ENCODE measurements at regions not wholly inside any gene's neighbourhood (a gene's known extent, or its start where the extent isn't known, plus 50 kb on each side); places are given as distances from the start of the nearest gene placed in this dataset.
"Not testable (repeated sequence)": the region's sequence is repeated elsewhere in the genome, so short reads cannot be mapped to it uniquely, and the experiment has no call there.

DNA sequence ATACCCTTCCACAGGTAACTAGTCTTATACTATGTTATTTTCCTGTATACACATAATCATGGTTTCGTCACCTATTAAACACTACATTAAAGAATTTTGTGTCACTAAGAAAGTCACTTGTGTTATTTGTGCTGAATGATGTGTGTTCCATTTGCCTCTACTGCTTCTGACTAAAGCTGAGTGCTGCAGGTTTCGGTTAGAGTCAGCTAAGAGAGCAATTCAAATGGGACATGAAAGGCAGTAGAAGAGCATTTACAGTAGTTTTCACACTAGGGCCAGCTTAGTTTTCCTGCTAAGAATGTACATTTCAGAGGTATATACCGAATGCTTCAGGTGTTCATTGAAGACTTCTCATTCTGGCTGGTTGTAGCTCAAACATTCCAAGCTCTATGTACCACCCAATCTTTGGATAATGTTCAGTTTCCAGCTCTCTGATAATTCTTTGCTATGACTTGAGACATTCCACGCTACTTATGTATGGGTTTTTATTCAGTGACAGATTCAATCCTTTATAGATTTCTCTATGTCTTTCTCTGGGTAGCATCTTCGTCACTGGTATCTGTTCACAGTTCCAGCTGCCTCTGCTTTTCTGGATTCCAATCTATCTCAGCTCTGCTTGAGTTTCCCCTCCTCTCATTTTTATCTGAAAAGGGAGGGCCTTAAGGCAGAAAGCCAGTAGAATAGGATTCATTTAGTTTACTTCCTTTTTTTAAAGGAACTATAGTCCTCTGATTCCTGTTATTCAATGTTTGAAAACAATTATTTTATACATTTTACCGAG lies 164.4 kb downstream of the CXXC4 start:
- Histone ChIP-seq H3K36me3 (replicated peaks; ENCODE audit: insufficient read depth, low read depth) (no peaks in the 10 kb centered on the region), H3K9me2 (replicated peaks; ENCODE audit: insufficient read depth) (no peaks in the 10 kb centered on the region), H3K9me3 (ENCODE audit: low read depth) (no peaks in the 10 kb centered on the region), H3K4me3 (no peak overlapping the region), H3K27ac (no peak overlapping the region), H3K79me2 (no peaks in the 10 kb centered on the region), H4K20me1 (ENCODE audit: insufficient read depth, poor library complexity, severe bottlenecking) (no peaks in the 10 kb centered on the region), H3K27me3 (no peaks in the 10 kb centered on the region), H3K4me1 (ENCODE audit: insufficient read depth) (no peaks in the 10 kb centered on the region), H3K4me2 (no peak overlapping the region), H2AFZ (no peak overlapping the region)
- TF ChIP-seq EZH2 (IDR thresholded peaks at IDR 0.05; ENCODE audit: borderline replicate concordance), result no peak
- no peak for TF ChIP-seq EZH2phosphoT487 (IDR thresholded peaks at IDR 0.05; ENCODE audit: low read depth, severe bottlenecking, unreplicated experiment)
- TF ChIP-seq, protein P1, sequence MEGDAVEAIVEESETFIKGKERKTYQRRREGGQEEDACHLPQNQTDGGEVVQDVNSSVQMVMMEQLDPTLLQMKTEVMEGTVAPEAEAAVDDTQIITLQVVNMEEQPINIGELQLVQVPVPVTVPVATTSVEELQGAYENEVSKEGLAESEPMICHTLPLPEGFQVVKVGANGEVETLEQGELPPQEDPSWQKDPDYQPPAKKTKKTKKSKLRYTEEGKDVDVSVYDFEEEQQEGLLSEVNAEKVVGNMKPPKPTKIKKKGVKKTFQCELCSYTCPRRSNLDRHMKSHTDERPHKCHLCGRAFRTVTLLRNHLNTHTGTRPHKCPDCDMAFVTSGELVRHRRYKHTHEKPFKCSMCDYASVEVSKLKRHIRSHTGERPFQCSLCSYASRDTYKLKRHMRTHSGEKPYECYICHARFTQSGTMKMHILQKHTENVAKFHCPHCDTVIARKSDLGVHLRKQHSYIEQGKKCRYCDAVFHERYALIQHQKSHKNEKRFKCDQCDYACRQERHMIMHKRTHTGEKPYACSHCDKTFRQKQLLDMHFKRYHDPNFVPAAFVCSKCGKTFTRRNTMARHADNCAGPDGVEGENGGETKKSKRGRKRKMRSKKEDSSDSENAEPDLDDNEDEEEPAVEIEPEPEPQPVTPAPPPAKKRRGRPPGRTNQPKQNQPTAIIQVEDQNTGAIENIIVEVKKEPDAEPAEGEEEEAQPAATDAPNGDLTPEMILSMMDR (IDR thresholded peaks at IDR 0.05; ENCODE audit: poor library complexity), result no peak
- WGBS (ENCODE audit: low lambda C conversion rate, missing lambda C conversion rate), result 83% methylated on average over 6 of the region's 6 CpGs
- DNase-seq (ENCODE audit: low spot score), result no peak

DNA sequence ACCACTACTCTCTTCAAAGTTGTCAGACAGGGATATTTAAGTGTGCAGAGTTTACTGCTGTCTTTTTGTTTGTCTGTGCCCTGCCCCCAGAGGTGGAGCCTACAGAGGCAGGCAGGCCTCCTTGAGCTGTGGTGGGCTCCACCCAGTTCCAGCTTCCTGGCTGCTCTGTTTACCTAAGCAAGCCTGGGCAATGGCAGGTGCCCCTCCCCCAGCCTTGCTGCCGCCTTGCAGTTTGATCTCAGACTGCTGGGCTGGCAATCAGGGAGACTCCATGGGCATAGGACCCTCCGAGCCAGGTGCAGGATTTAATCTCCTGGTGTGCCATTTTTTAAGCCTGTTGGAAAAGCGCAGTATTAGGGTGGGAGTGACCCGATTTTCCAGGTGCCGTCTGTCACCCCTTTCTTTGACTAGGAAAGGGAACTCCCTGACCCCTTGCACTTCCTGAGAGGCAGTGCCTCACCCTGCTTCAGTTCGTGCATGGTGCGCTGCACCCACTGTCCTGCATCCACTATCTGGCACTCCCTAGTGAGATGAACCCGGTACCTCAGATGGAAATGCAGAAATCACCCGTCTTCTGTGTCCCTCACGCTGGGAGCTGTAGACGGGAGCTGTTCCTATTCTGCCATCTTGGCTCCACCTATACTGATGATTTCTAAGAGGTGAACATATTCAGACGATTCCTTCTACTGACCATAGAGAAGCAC lies 167.6 kb downstream of the CXXC4 start:
- not testable (repeated sequence) for DNase-seq (ENCODE audit: low spot score); H3K9me2 ChIP-seq (replicated peaks; ENCODE audit: insufficient read depth); H3K27me3 ChIP-seq; H4K20me1 ChIP-seq (ENCODE audit: insufficient read depth, poor library complexity, severe bottlenecking); H2AFZ ChIP-seq; H3K79me2 ChIP-seq; H3K9me3 ChIP-seq (ENCODE audit: low read depth); H3K4me3 ChIP-seq; H3K4me1 ChIP-seq (ENCODE audit: insufficient read depth); H3K36me3 ChIP-seq (replicated peaks; ENCODE audit: insufficient read depth, low read depth); H3K27ac ChIP-seq; H3K4me2 ChIP-seq
- 83% methylated on average over 12 of the region's 12 CpGs for WGBS (ENCODE audit: low lambda C conversion rate, missing lambda C conversion rate)

DNA sequence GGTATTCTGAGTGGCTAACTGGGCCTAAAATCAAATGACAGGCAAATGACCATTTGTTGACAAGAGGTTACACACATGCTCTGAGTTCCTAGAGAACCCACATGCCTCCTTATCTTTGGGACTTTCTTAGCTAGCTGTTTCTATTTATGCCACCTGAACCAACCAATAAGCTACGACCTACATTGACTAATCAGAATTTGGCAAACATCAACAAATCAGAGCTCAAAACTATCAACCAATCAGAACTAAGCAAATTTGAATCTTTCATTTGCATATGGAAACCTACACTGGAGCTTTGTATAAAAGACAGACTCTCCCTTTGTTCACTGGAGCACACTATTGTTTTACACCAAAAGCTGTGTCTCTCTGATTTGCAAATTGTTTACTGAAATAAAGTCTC lies 192.0 kb downstream of the CXXC4 start:
- H4K20me1 ChIP-seq (ENCODE audit: insufficient read depth, poor library complexity, severe bottlenecking), result no peaks in the 10 kb centered on the region
- no peak overlapping the region for H3K4me3 ChIP-seq
- 84% methylated on average over 1 of the region's 1 CpG for WGBS (ENCODE audit: low lambda C conversion rate, missing lambda C conversion rate)
- no peak overlapping the region for H3K27ac ChIP-seq
- H3K36me3 ChIP-seq (replicated peaks; ENCODE audit: insufficient read depth, low read depth), result no peaks in the 10 kb centered on the region
- H3K4me2 ChIP-seq, result no peak overlapping the region
- no peaks in the 10 kb centered on the region for H3K79me2 ChIP-seq
- no peak for DNase-seq (ENCODE audit: low spot score)
- no peaks in the 10 kb centered on the region for H3K4me1 ChIP-seq (ENCODE audit: insufficient read depth)
- no peak for TF ChIP-seq EZH2 (IDR thresholded peaks at IDR 0.05; ENCODE audit: borderline replicate concordance)
- TF ChIP-seq, protein P1 (IDR thresholded peaks at IDR 0.05; ENCODE audit: poor library complexity), result no peak
- no peak for TF ChIP-seq EZH2phosphoT487 (IDR thresholded peaks at IDR 0.05; ENCODE audit: low read depth, severe bottlenecking, unreplicated experiment)
- no peak overlapping the region for H2AFZ ChIP-seq
- no peaks in the 10 kb centered on the region for H3K9me2 ChIP-seq (replicated peaks; ENCODE audit: insufficient read depth)
- H3K27me3 ChIP-seq, result no peaks in the 10 kb centered on the region
- no peaks in the 10 kb centered on the region for H3K9me3 ChIP-seq (ENCODE audit: low read depth)

DNA sequence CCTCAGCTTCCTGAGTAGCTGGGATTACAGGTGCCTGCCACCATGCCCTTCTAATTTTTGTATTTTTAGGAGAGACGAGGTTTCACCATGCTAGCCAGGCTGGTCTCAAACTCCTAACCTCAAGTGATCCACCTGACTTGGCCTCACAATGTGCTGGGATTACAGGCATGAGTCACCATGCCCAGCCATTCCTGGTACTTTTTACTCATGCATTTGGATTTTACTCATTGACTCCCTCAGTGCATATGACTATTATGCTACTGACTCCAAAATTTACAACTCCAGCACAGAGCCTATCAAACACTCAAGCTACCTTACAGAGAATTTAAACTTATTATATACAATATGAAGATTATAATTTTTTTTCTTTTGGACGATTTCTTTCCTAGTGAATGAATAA lies 199.9 kb downstream of the CXXC4 start:
- TF ChIP-seq EZH2 (IDR thresholded peaks at IDR 0.05; ENCODE audit: borderline replicate concordance) (no peak), EZH2phosphoT487 (IDR thresholded peaks at IDR 0.05; ENCODE audit: low read depth, severe bottlenecking, unreplicated experiment) (no peak)
- TF ChIP-seq, protein P1 (IDR thresholded peaks at IDR 0.05; ENCODE audit: poor library complexity), result no peak
- Histone ChIP-seq H3K4me1 (ENCODE audit: insufficient read depth) (no peaks in the 10 kb centered on the region), H2AFZ (no peak overlapping the region), H3K27ac (no peak overlapping the region), H3K9me2 (replicated peaks; ENCODE audit: insufficient read depth) (no peaks in the 10 kb centered on the region), H3K79me2 (no peaks in the 10 kb centered on the region), H3K36me3 (replicated peaks; ENCODE audit: insufficient read depth, low read depth) (no peaks in the 10 kb centered on the region), H3K27me3 (no peaks in the 10 kb centered on the region), H4K20me1 (ENCODE audit: insufficient read depth, poor library complexity, severe bottlenecking) (no peaks in the 10 kb centered on the region), H3K4me3 (no peak overlapping the region), H3K9me3 (ENCODE audit: low read depth) (no peaks in the 10 kb centered on the region), H3K4me2 (no peak overlapping the region)
- 89% methylated on average over 2 of the region's 2 CpGs for WGBS (ENCODE audit: low lambda C conversion rate, missing lambda C conversion rate)
- no peak for DNase-seq (ENCODE audit: low spot score)
